ENCODE measurements at regions not wholly inside any gene's neighbourhood (a gene's known extent, or its start where the extent isn't known, plus 50 kb on each side); places are given as distances from the start of the nearest gene placed in this dataset.

DNA sequence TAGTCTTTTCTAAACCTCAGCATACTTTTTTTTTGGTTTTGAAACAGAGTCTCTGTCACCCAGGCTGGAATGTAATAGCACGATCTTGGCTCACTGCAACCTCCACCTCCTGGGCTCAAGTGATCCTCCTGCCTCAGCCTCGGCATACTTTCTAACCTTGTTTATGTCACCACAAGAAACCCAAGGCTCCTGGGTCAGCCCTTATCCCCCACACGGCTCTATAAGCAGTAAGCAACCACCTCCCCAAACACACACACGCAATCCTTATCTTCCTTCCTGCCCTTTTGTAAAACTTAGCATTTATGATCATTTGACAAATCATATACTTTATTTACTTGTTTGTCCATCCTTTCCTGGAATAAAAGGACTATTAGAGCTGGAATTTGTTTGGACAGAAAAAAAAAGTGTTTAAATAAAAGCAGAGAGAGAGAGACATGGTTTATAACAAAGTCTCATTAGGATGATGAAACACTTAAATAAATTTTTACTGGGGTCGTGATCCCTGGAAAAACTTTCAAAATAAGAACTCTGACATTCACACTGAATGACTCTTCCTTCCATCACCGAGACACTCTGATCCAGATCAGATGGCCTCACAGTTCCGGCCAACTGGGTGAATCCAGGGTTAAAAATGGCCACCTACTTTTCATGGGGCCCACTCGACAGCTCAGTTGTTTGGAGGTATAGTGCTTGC, 72.7 kb upstream of the PIK3CG start (continued):
- TF ChIP-seq NFE2L2 (IDR thresholded peaks at IDR 0.05; ENCODE audit: low read depth, low read length) (no peak), RFX5 (IDR thresholded peaks at IDR 0.05; ENCODE audit: low read depth, low read length) (no peak)

- Histone ChIP-seq H3K4me1 (ENCODE audit: control insufficient read depth, insufficient read depth, low read length) (peaks cover 9% of the 10 kb centered on the region; the same call in 1 of the 2 replicates), H3K27ac (ENCODE audit: insufficient read depth, low read length) (no peak overlapping the region), H3K4me3 (ENCODE audit: insufficient read depth, low read depth, low read length) (no peak overlapping the region), H2AK5ac (ENCODE audit: low read depth, low read length) (no peak overlapping the region), H3K9ac (ENCODE audit: low read depth, low read length) (no peak overlapping the region), H2BK15ac (ENCODE audit: low read depth, low read length) (no peak overlapping the region; the same call in 2 of the 3 replicates), H3K56ac (ENCODE audit: extremely low read depth, insufficient read depth, low read length) (no peak overlapping the region), H3K4me2 (ENCODE audit: low read depth, low read length) (no peak overlapping the region; the same call in 1 of the 2 replicates), H4K20me1 (ENCODE audit: insufficient read depth, low read length) (no peaks in the 10 kb centered on the region), H2BK20ac (ENCODE audit: low read depth, low read length) (no peak overlapping the region), H4K8ac (ENCODE audit: low read depth in 2 of 2, low read length in 2 of 2) (no peak overlapping the region; a peak in 1 of 4 replicates), H2AK9ac (replicated peaks; ENCODE audit: low read depth, low read length, poor library complexity) (no peak overlapping the region), H2BK120ac (ENCODE audit: low read depth, low read length) (peak overlapping the region; percentile 23), H3K9me1 (ENCODE audit: insufficient read depth, low read length) (peaks cover 3% of the 10 kb centered on the region; the same call in 1 of the 2 replicates), H4K5ac (ENCODE audit: low read depth, low read length) (no peak overlapping the region), H3K9me3 (ENCODE audit: control insufficient read depth, insufficient read depth, low read length) (no peaks in the 10 kb centered on the region), H3K27me3 (ENCODE audit: control insufficient read depth, insufficient read depth, low read length) (no peaks in the 10 kb centered on the region), H2AFZ (replicated peaks; ENCODE audit: low read length, poor library complexity) (no peak overlapping the region), H3K18ac (ENCODE audit: low read depth, low read length) (no peak overlapping the region; the same call in 1 of the 2 replicates), H3K4ac (ENCODE audit: low read depth, low read length) (no peak overlapping the region), H3K36me3 (ENCODE audit: control insufficient read depth, insufficient read depth, low read length) (no peaks in the 10 kb centered on the region), H3K79me1 (ENCODE audit: low read depth in 1 of 2, low read length in 2 of 2) (no peaks in the 10 kb centered on the region), H2BK5ac (ENCODE audit: low read depth, low read length, poor library complexity, severe bottlenecking) (no peak overlapping the region), H3K23ac (ENCODE audit: low read depth, low read length) (no peak overlapping the region), H3K14ac (replicated peaks; ENCODE audit: low read depth, low read length) (no peak overlapping the region), H4K91ac (ENCODE audit: insufficient read depth, low read depth, low read length) (no peak overlapping the region)
- TF ChIP-seq SMC3 (IDR thresholded peaks at IDR 0.05; ENCODE audit: low read depth, low read length) (peak; percentile 59), FOS (IDR thresholded peaks at IDR 0.05; ENCODE audit: low read depth, low read length) (no peak), BHLHE40 (IDR thresholded peaks at IDR 0.05; ENCODE audit: low read depth, low read length) (no peak), MAFK (IDR thresholded peaks at IDR 0.05; ENCODE audit: low read depth, low read length) (peak; percentile 1; the same call in 1 of the 2 replicates), POLR2A (IDR thresholded peaks at IDR 0.05; ENCODE audit: low read depth, low read length) (no peak), RAD21 (IDR thresholded peaks at IDR 0.05; ENCODE audit: low read length) (peak; percentile 72)
- TF ChIP-seq, protein P1, sequence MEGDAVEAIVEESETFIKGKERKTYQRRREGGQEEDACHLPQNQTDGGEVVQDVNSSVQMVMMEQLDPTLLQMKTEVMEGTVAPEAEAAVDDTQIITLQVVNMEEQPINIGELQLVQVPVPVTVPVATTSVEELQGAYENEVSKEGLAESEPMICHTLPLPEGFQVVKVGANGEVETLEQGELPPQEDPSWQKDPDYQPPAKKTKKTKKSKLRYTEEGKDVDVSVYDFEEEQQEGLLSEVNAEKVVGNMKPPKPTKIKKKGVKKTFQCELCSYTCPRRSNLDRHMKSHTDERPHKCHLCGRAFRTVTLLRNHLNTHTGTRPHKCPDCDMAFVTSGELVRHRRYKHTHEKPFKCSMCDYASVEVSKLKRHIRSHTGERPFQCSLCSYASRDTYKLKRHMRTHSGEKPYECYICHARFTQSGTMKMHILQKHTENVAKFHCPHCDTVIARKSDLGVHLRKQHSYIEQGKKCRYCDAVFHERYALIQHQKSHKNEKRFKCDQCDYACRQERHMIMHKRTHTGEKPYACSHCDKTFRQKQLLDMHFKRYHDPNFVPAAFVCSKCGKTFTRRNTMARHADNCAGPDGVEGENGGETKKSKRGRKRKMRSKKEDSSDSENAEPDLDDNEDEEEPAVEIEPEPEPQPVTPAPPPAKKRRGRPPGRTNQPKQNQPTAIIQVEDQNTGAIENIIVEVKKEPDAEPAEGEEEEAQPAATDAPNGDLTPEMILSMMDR (conservative IDR thresholded peaks at IDR 0.05; ENCODE audit: low read depth, low read length) = peak; percentile 57
- intact Hi-C loops (cut with micrococcal nuclease) (loop anchor here (1.0 to 5.0 kb wide), 3 partner anchors 254 to 374 kb away; partner anchors contain the start of gene HBP1), dilution Hi-C loops (cut with HindIII; ENCODE audit: low sequenced_read_pairs, unreplicated experiment) (no loop called here), in situ Hi-C loops (cut with MboI; ENCODE audit: low sequenced_read_pairs) (loop anchor here (5.0 kb wide), 1 partner anchor 354 kb away; no protein-coding TSS in a partner anchor)
- no TSS peak for BruUV-seq (replicated peaks)
- no CpG with 5 or more reads among the region's 7 CpGs for WGBS, 2 experiments (ENCODE audit: extremely low coverage in 2 of 2, insufficient read length in 1 of 2)
- CTCF ChIA-PET = interaction anchor here (1.1 to 1.2 kb wide), 2 partner anchors 357 to 1086 kb away, joined by 3 read pairs; no protein-coding TSS in a partner anchor
- ATAC-seq (ENCODE audit: low read depth) = peak; percentile 59
- peak; percentile 33 for DNase-seq
- POLR2A ChIA-PET (ENCODE audit: unreplicated experiment) = no interaction called here
These were observed 71.8 kb upstream of the PIK3CG start for GRCh38 chr7:106793015-106793975.
